ENCODE measurements at regions not wholly inside any gene's neighbourhood (a gene's known extent, or its start where the extent isn't known, plus 50 kb on each side); places are given as distances from the start of the nearest gene placed in this dataset.
A peak's percentile ranks its signal among the peaks of the same experiment; 100 is the strongest.

GRCh38 chr6:139540894-139541293 is 166.4 kb upstream of the CITED2 start:
- H3K27me3 ChIP-seq: no peaks in the 10 kb centered on the region
- no peaks in the 10 kb centered on the region for H3K9me3 ChIP-seq
- no peak overlapping the region for H3K4me3 ChIP-seq
- no peaks in the 10 kb centered on the region for H3K36me3 ChIP-seq
- no peak for DNase-seq

DNA sequence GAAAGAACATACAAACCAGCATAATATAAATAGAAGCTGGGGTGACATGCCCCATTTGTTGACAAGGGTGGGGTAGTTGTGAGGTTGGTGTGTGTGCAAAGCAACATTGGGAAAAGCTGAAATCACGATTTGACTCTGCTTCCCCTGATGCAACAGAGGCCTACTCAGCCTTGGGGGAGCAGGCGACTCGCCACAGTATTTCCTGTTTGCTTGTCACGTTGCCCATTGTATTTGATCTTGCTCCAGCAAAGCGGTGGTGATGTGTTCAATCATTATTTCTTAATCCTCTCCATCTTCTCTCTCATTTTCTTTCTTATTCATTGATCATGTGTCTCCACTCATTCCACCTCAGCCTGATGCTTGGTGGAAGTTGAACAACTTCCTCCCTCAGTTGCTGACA is 165.8 kb upstream of the CITED2 start:
- Histone ChIP-seq H3K9me3 (no peaks in the 10 kb centered on the region), H3K27me3 (no peaks in the 10 kb centered on the region), H3K36me3 (no peaks in the 10 kb centered on the region), H3K4me3 (no peak overlapping the region)
- peak; percentile 70 for DNase-seq

- Histone ChIP-seq H3K9me3 (no peaks in the 10 kb centered on the region), H3K27me3 (no peaks in the 10 kb centered on the region), H3K4me3 (no peak overlapping the region), H3K36me3 (no peaks in the 10 kb centered on the region)
- peak; percentile 91 for DNase-seq
These were observed 165.4 kb upstream of the CITED2 start for GRCh38 chr6:139539852-139540251.

GRCh38 chr6:139538366-139538765 is 163.9 kb upstream of the CITED2 start:
- DNase-seq: no peak
- Histone ChIP-seq H3K4me3 (no peak overlapping the region), H3K36me3 (no peaks in the 10 kb centered on the region), H3K27me3 (no peaks in the 10 kb centered on the region), H3K9me3 (no peaks in the 10 kb centered on the region)

- no peaks in the 10 kb centered on the region for H3K36me3 ChIP-seq
- no peaks in the 10 kb centered on the region for H3K27me3 ChIP-seq
- H3K9me3 ChIP-seq: no peaks in the 10 kb centered on the region
- DNase-seq: no peak
- H3K4me3 ChIP-seq: no peak overlapping the region
These were observed 162.5 kb upstream of the CITED2 start for GRCh38 chr6:139536751-139537617.

DNA sequence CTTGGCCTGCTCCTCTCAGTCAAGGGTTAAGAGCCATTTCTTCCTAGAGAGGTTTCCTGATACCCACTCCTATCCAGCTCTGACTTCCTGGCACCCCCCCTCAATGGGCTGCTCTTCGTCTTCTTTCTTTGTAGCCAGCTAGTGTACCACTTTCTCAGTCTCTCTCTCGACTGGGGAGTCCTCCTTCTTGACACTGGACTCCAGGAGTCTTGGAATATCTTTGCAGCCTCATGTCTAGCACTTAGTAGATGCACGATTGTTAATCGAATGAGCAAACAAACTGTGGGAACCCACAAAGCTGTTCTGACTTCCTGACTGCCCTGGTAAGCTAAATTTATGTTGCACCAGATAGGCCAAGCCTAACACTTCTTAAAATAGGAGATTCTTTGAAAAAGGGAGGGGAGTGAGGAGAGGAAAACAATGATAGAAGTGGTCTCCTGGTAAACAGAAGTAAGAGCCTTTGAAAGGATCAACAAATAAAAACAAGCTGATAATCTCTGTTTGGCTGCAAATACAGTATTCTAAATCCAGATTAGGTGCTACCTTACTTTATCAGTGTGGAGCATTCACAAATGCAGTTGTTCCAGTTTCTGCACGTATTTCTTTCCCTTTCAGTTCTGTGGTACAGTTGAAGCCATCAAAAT is 160.1 kb upstream of the CITED2 start:
- Histone ChIP-seq H3K27me3 (no peaks in the 10 kb centered on the region), H3K9me3 (no peaks in the 10 kb centered on the region), H3K4me3 (no peak overlapping the region), H3K36me3 (no peaks in the 10 kb centered on the region)
- no peak for DNase-seq

DNA sequence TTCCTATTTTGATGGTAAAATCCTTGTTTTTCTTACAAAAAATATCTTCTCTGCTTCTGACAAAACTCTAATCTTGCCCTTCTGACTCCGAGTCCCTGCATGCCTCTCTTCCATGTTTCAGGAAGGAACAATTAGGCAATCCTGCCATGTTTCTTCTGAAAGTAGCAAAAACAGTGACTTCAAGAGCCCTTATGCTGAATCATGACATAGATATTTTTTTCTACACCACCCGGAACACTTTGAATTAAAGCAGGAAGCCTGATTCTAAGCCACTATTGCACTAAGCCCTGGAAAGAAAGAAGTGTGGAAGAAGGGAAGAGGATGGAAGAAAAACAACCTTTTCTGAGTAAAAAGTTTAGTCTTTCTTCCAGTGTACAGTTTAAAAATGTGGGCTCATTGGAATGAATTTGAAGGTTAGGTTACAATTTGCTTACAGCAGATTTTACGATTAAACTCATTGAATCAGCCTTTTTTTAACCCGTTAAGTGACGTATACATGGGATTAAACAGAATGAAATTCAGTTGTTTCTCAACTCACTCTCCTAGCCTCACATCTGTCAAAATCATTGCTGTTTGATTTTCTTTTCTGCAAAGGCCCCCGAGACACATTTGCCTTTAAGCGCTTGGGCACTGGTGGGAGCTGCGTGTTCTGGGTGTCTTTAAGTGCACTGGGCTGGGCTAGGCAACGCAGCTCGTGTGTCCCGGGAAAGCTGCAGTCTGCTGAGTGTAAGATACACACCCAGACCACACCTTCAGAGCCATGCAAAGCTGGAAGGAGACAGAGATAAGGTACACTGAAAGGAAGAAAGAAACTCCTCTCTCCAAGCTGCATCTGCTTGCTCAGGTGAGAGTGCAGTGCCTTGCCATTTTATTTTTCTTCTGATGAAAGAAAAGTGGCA is 159.4 kb upstream of the CITED2 start:
- DNase-seq: no peak
- H3K27me3 ChIP-seq: no peaks in the 10 kb centered on the region
- no peaks in the 10 kb centered on the region for H3K36me3 ChIP-seq
- no peak overlapping the region for H3K4me3 ChIP-seq
- no peaks in the 10 kb centered on the region for H3K9me3 ChIP-seq

- no peaks in the 10 kb centered on the region for H3K9me3 ChIP-seq
These were observed 158.7 kb upstream of the CITED2 start for GRCh38 chr6:139533171-139533570.

DNA sequence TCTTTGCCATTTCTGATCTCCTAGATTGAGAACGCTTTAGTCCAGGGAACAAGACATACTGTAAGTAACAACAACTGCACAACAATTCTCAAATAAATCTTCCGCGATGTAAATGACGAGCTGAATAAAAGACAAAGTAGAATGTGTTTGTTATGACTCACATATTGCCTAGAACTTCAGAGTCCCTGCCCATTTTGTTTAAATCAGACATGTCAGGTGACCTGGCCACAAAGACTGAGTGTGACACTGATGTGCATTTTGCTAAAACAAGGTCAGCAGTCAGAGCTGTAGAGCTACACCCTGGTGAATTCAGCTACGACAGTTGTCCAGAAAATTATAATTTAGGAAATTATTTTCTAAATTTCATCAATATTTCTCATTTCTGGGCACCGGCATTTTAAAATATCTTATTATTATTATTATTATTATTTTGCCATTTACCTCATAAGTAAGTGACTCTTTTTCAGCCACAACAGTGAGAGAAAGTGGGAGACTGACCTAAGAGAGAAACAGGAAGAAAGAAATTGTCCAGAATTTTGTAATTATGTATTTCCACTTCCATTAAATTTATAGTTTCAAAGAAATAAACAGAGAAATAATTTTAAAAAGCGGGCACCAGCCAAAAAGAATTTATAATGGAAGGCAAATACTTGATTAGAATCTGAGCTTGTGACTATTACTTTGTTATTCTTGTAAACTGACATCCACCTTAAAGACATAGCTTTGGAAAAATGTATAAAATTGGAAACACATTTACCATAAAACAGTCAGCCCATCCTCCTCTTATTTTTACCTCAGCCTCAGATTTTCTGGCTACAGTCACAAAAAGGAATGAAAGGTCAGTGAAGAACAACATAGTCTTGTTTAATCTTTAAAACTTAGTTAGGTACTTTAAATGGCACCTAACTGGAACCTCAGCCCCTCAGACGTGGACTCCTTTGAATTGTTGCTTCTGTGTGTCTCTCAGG is 157.0 kb upstream of the CITED2 start:
- no peak for DNase-seq
- Histone ChIP-seq H3K27me3 (no peaks in the 10 kb centered on the region), H3K9me3 (no peaks in the 10 kb centered on the region), H3K4me3 (no peak overlapping the region), H3K36me3 (no peaks in the 10 kb centered on the region)

More at GRCh38 chr6:139533171-139533570, 158.7 kb upstream of the CITED2 start:
- no peak for DNase-seq
- no peak overlapping the region for H3K4me3 ChIP-seq
- no peaks in the 10 kb centered on the region for H3K27me3 ChIP-seq
- no peaks in the 10 kb centered on the region for H3K36me3 ChIP-seq

DNA sequence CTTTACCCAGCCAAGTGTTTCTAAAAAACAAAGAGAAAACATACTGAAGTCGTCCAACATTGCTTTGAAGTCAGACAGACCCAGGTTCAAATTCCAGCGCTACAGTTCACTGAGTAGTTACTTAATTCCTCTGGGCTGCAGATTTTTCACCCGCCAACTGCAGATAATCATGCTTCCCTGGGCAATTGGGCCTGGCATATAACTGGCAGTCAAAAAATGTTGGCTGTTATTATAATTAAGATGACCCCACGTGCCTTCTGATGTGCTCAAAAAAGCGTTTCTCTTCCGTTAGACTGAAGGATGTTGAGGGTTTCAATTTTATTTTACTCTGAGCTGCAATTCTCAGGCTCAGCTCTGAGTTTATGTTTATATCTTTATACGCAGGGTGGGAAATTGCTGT is 156.1 kb upstream of the CITED2 start:
- no peaks in the 10 kb centered on the region for H3K27me3 ChIP-seq
- H3K36me3 ChIP-seq: no peaks in the 10 kb centered on the region
- H3K9me3 ChIP-seq: no peaks in the 10 kb centered on the region
- H3K4me3 ChIP-seq: no peak overlapping the region
- DNase-seq: no peak

DNA sequence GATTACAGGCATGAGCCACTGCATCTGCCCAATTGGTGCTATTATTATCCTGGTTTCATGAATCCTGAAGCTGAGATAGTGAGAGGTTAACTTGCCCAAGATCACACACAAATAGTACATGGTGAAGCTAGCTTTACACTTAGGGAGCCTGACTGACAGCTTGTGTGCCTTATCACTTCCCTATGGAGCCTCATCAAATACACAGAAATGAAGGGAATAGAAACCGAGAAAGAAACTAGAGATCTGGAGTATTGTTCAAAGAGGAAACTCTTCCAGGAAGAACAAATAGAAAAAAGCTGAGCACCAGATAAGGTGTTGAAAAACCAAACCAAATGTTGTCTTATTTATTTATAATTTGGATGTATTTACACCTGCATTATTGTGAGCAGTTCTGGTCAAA is 155.0 kb upstream of the CITED2 start:
- DNase-seq: no peak
- H3K36me3 ChIP-seq: no peaks in the 10 kb centered on the region

DNA sequence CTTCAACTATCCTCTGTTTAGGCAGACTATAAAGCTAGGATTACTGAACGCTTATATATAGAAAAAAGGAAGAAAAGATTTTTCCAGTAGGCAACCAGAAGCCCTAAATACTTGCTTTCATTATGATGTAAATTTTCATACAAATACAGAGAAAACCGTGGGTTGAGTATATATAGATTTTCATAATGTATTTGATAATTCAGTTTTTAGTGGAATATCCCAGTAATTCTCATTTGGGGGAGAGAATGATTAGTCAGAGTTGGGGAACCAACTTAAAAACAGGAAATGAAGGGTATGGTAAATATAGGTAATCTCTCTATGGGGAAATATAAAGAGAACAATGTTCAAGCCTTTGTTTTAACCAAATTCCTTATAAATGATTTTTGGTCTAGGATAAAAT is 154.0 kb upstream of the CITED2 start:
- H3K4me3 ChIP-seq: no peak overlapping the region
- no peaks in the 10 kb centered on the region for H3K36me3 ChIP-seq
- no peak for DNase-seq
- H3K27me3 ChIP-seq: no peaks in the 10 kb centered on the region
- H3K9me3 ChIP-seq: no peaks in the 10 kb centered on the region

More for the DNA sequence above, 155.0 kb upstream of the CITED2 start:
- Histone ChIP-seq H3K27me3 (no peaks in the 10 kb centered on the region), H3K4me3 (no peak overlapping the region), H3K9me3 (no peaks in the 10 kb centered on the region)

DNA sequence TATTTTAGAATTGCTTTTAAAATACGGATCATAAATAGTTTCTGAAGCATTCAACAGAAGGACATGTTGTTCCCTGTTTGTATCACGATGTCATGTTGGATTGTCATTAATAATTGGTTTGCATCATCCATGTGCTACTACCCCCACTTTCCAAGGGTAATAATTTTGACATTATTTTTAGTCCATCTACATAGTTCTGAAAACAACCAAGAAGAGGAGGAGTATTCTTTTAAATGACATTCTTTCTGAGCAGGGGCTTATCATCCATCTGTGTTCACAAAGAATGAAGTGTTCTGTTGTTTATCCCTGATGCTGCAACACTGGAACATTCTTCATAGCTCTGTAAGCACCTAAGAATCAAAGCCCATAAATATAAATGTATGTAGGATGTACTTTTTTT is 151.0 kb upstream of the CITED2 start:
- no peaks in the 10 kb centered on the region for H3K9me3 ChIP-seq
- H3K27me3 ChIP-seq: no peaks in the 10 kb centered on the region
- no peaks in the 10 kb centered on the region for H3K36me3 ChIP-seq
- H3K4me3 ChIP-seq: no peak overlapping the region
- DNase-seq: no peak

- DNase-seq: no peak
- Histone ChIP-seq H3K27me3 (no peaks in the 10 kb centered on the region), H3K4me3 (no peak overlapping the region), H3K9me3 (no peaks in the 10 kb centered on the region), H3K36me3 (no peaks in the 10 kb centered on the region)
These were observed 149.5 kb upstream of the CITED2 start for GRCh38 chr6:139523986-139524385.

GRCh38 chr6:139522511-139523220 is 148.2 kb upstream of the CITED2 start:
- Histone ChIP-seq H3K4me3 (no peak overlapping the region), H3K27me3 (no peaks in the 10 kb centered on the region), H3K36me3 (no peaks in the 10 kb centered on the region), H3K9me3 (no peaks in the 10 kb centered on the region)
- DNase-seq: no peak

- no peak overlapping the region for H3K4me3 ChIP-seq
These were observed 146.9 kb upstream of the CITED2 start for GRCh38 chr6:139521338-139521737.

More at GRCh38 chr6:139521338-139521737, 146.9 kb upstream of the CITED2 start:
- Histone ChIP-seq H3K9me3 (no peaks in the 10 kb centered on the region), H3K36me3 (no peaks in the 10 kb centered on the region), H3K27me3 (no peaks in the 10 kb centered on the region)
- no peak for DNase-seq
